WTC11 (cell line): ENCODE measurements at regions not wholly inside any gene's neighbourhood (a gene's known extent, or its start where the extent isn't known, plus 50 kb on each side); places are given as distances from the start of the nearest gene placed in this dataset.

ENCODE experiments used
- ATAC-seq: fragments of 200-7000 bp; cut with Tn5 transposase; 2 replicates; pipeline ENCODE4 v1.10.0; 2021; ENCODE audit warnings: mild to moderate bottlenecking, moderate library complexity
- CTCF ChIA-PET: fragments of 300-600 bp; sonication (Branson Sonifier 250); formaldehyde crosslinking; loops from one replicate; lab custom pipeline; 2021; ENCODE audit warnings: antibody characterized with exemption; lab: Charles Lee
- POLR2A ChIA-PET: fragments of 350-600 bp; sonication (Branson Sonifier 250); formaldehyde crosslinking; loops from one replicate; lab custom pipeline; 2021; ENCODE audit warnings: antibody characterized with exemption; lab: Charles Lee
- DNase-seq: peaks from one replicate; pipeline ENCODE4 v3.0.0; 2021; ENCODE audit warnings: low spot score
- H3K27ac Mint-ChIP-seq: 2 replicates; pipeline ENCODE4 v1.8.0; 2021; ENCODE audit warnings: mixed read lengths
- H3K27me3 Mint-ChIP-seq: 2 replicates; pipeline ENCODE4 v1.8.0; 2021; ENCODE audit warnings: low read depth, mild to moderate bottlenecking, moderate library complexity, mixed read lengths
- H3K36me3 Mint-ChIP-seq: 2 replicates; pipeline ENCODE4 v1.8.0; 2021; ENCODE audit warnings: mixed read lengths
- H3K4me1 Mint-ChIP-seq: 2 replicates; pipeline ENCODE4 v1.8.0; 2022; ENCODE audit warnings: mixed read lengths
- H3K4me3 Mint-ChIP-seq: 2 replicates; pipeline ENCODE4 v1.8.0; 2021; ENCODE audit warnings: mild to moderate bottlenecking, moderate library complexity, mixed read lengths
- H3K9me3 Mint-ChIP-seq: 2 replicates; pipeline ENCODE4 v1.8.0; 2021; ENCODE audit warnings: mixed read lengths
- AFF4 ChIP-seq: sonication (generic); formaldehyde crosslinking; IDR thresholded peaks from 2 replicates; pipeline ENCODE4 v1.8.1; 2023; ENCODE audit warnings: mild to moderate bottlenecking, missing genetic modification reagents, borderline replicate concordance
- CTCF ChIP-seq: fragments of 200-600 bp; IDR thresholded peaks from 2 replicates; pipeline ENCODE4 v1.8.0; 2022; ENCODE audit warnings: antibody characterized with exemption
- FOXP1 ChIP-seq: sonication (generic); formaldehyde crosslinking; IDR thresholded peaks from 2 replicates; pipeline ENCODE4 v1.8.0; 2022; ENCODE audit warnings: missing genetic modification reagents, mild to moderate bottlenecking, moderate library complexity, borderline replicate concordance
- MLX ChIP-seq: sonication (generic); formaldehyde crosslinking; IDR thresholded peaks from 2 replicates; pipeline ENCODE4 v1.8.1; 2023; ENCODE audit warnings: mild to moderate bottlenecking, missing genetic modification reagents, moderate library complexity
- PRDM15 ChIP-seq: sonication (generic); formaldehyde crosslinking; IDR thresholded peaks from 2 replicates; pipeline ENCODE4 v1.8.0; 2022; ENCODE audit warnings: missing genetic modification reagents
- RELA ChIP-seq: sonication (generic); formaldehyde crosslinking; IDR thresholded peaks from 2 replicates; pipeline ENCODE4 v1.8.1; 2022; ENCODE audit warnings: missing genetic modification reagents, mild to moderate bottlenecking, borderline replicate concordance
- SMAD4 ChIP-seq: sonication (generic); formaldehyde crosslinking; IDR thresholded peaks from 2 replicates; pipeline ENCODE4 v1.8.0; 2022; ENCODE audit warnings: mild to moderate bottlenecking, missing genetic modification reagents
- TEAD1 ChIP-seq: sonication (generic); formaldehyde crosslinking; IDR thresholded peaks from 2 replicates; pipeline ENCODE4 v1.8.0; 2022; ENCODE audit warnings: mild to moderate bottlenecking, missing genetic modification reagents
- TP53 ChIP-seq: sonication (generic); formaldehyde crosslinking; IDR thresholded peaks from 2 replicates; pipeline ENCODE4 v1.8.1; 2023; ENCODE audit warnings: mild to moderate bottlenecking, missing genetic modification reagents
- ZBTB21 ChIP-seq: sonication (generic); formaldehyde crosslinking; IDR thresholded peaks from 2 replicates; pipeline ENCODE4 v1.8.1; 2023; ENCODE audit warnings: mild to moderate bottlenecking, missing genetic modification reagents, borderline replicate concordance
- ZNF121 ChIP-seq: sonication (generic); formaldehyde crosslinking; IDR thresholded peaks from 2 replicates; pipeline ENCODE4 v1.8.0; 2023; ENCODE audit warnings: missing genetic modification reagents
- ZNF138 ChIP-seq: sonication (generic); formaldehyde crosslinking; conservative IDR thresholded peaks from 2 replicates; pipeline ENCODE4 v1.8.1; 2022; ENCODE audit warnings: mild to moderate bottlenecking, moderate library complexity, missing genetic modification reagents
- ZNF317 ChIP-seq: sonication (generic); formaldehyde crosslinking; IDR thresholded peaks from 2 replicates; pipeline ENCODE4 v1.8.1; 2023; ENCODE audit warnings: low read depth, mild to moderate bottlenecking, moderate library complexity, missing genetic modification reagents, borderline replicate concordance
- ZNF416 ChIP-seq: fragments of 250-450 bp; sonication (Bioruptor Pico); IDR thresholded peaks from 2 replicates; pipeline ENCODE4 v1.9.0; 2021; ENCODE audit warnings: mild to moderate bottlenecking, inconsistent platforms

- no peaks in the 10 kb centered on the region for H3K36me3 Mint-ChIP-seq
- TF ChIP-seq SMAD4 (CRISPR knock-in tag) (no peak), ZNF121 (CRISPR knock-in tag) (no peak), ZNF416 (CRISPR knock-in tag) (no peak)
- ChIA-PET CTCF (interaction anchor here (1.1 to 4.1 kb wide), 6 partner anchors 77 to 330 kb away, joined by 3 to 46 read pairs (median 6); no protein-coding TSS in a partner anchor), POLR2A (no interaction called here)
- ATAC-seq (no peak), DNase-seq (no peak)
- H3K27me3 Mint-ChIP-seq = no peaks in the 10 kb centered on the region
- H3K4me1 Mint-ChIP-seq = peaks cover 24% of the 10 kb centered on the region
- no peak overlapping the region for H3K27ac Mint-ChIP-seq
- no peaks in the 10 kb centered on the region for H3K9me3 Mint-ChIP-seq
- H3K4me3 Mint-ChIP-seq = no peak overlapping the region
Measured at GRCh38 chr9:89923174-89923573, 318.4 kb downstream of the GADD45G start.

GRCh38 chr9:89923961-89924504, 319.2 kb downstream of the GADD45G start:
- no peaks in the 10 kb centered on the region for H3K36me3 Mint-ChIP-seq
- H3K27me3 Mint-ChIP-seq = no peaks in the 10 kb centered on the region
- ChIA-PET POLR2A (no interaction called here), CTCF (interaction anchor here (0.7 to 4.1 kb wide), 9 partner anchors 76 to 331 kb away, joined by 3 to 46 read pairs (median 4); no protein-coding TSS in a partner anchor)
- ATAC-seq = no peak
- H3K27ac Mint-ChIP-seq = no peak overlapping the region
- TF ChIP-seq ZNF317 (CRISPR knock-in tag) (no peak), PRDM15 (CRISPR knock-in tag) (no peak), AFF4 (CRISPR knock-in tag) (no peak), CTCF (0 out of 2 replicates have a peak, but pooled peaks have one; percentile 13), TP53 (no peak), FOXP1 (no peak), ZNF138 (CRISPR knock-in tag) (no peak), RELA (CRISPR knock-in tag) (no peak), TEAD1 (CRISPR knock-in tag) (no peak)
- H3K9me3 Mint-ChIP-seq = no peaks in the 10 kb centered on the region
- H3K4me1 Mint-ChIP-seq = peaks cover 24% of the 10 kb centered on the region
- H3K4me3 Mint-ChIP-seq = no peak overlapping the region
- no peak for DNase-seq

- Mint-ChIP-seq H3K27me3 (no peaks in the 10 kb centered on the region), H3K4me3 (no peak overlapping the region), H3K9me3 (no peaks in the 10 kb centered on the region), H3K4me1 (peaks cover 19% of the 10 kb centered on the region), H3K36me3 (no peaks in the 10 kb centered on the region), H3K27ac (no peak overlapping the region)
- ATAC-seq (no peak), DNase-seq (no peak)
- CTCF ChIA-PET = interaction anchor here (0.7 to 4.1 kb wide), 7 partner anchors 76 to 331 kb away, joined by 3 to 46 read pairs (median 5); no protein-coding TSS in a partner anchor
- POLR2A ChIA-PET = no interaction called here
- TF ChIP-seq MLX (CRISPR knock-in tag) (no peak), ZBTB21 (CRISPR knock-in tag) (no peak)
Measured at GRCh38 chr9:89924611-89925010, 319.8 kb downstream of the GADD45G start.
